Sigmoid colon (tissue), 3 donors: ENCODE measurements at regions not wholly inside any gene's neighbourhood (a gene's known extent, or its start where the extent isn't known, plus 50 kb on each side); places are given as distances from the start of the nearest gene placed in this dataset.
"Not testable (repeated sequence)": the region's sequence is repeated elsewhere in the genome, so short reads cannot be mapped to it uniquely, and the experiment has no call there.

Experiments used
- CTCF ChIP-seq, 4 experiments: fragments of 450-650 bp in 3 of 4; fragments of 200-600 bp in 1 of 4; IDR thresholded peaks; one replicate each; pipeline ENCODE4 v1.5.1; 2016 to 2019; ENCODE audit warnings: antibody characterized with exemption in 4 of 4, mild to moderate bottlenecking in 3 of 4, moderate library complexity in 2 of 4
- POLR2A ChIP-seq, 2 donors: fragments of 450-650 bp; IDR thresholded peaks; one replicate each; pipeline ENCODE4 v1.6.1; 2016; ENCODE audit warnings: antibody characterized with exemption in 2 of 2, mild to moderate bottlenecking in 2 of 2, moderate library complexity in 2 of 2

- not testable (repeated sequence) for TF ChIP-seq CTCF, POLR2A (IDR thresholded peaks at IDR 0.05)
Observed at GRCh38 chr1:218008296-218008695, 276.8 kb upstream of the RRP15 start.
